ENCODE measurements at regions not wholly inside any gene's neighbourhood (a gene's known extent, or its start where the extent isn't known, plus 50 kb on each side); places are given as distances from the start of the nearest gene placed in this dataset.
"Not testable (repeated sequence)": the region's sequence is repeated elsewhere in the genome, so short reads cannot be mapped to it uniquely, and the experiment has no call there.

- no peak for DNase-seq
Observed at GRCh38 chr13:108077284-108077683, 138.1 kb downstream of the LIG4 start.

- DNase-seq, result not testable (repeated sequence)
Observed at GRCh38 chr13:108074429-108074828, 140.9 kb downstream of the LIG4 start.

GRCh38 chr13:108070925-108071324 lies 144.4 kb downstream of the LIG4 start:
- DNase-seq, result no peak

- no peak for DNase-seq
Observed at GRCh38 chr13:108070491-108070890, 144.8 kb downstream of the LIG4 start.

DNA sequence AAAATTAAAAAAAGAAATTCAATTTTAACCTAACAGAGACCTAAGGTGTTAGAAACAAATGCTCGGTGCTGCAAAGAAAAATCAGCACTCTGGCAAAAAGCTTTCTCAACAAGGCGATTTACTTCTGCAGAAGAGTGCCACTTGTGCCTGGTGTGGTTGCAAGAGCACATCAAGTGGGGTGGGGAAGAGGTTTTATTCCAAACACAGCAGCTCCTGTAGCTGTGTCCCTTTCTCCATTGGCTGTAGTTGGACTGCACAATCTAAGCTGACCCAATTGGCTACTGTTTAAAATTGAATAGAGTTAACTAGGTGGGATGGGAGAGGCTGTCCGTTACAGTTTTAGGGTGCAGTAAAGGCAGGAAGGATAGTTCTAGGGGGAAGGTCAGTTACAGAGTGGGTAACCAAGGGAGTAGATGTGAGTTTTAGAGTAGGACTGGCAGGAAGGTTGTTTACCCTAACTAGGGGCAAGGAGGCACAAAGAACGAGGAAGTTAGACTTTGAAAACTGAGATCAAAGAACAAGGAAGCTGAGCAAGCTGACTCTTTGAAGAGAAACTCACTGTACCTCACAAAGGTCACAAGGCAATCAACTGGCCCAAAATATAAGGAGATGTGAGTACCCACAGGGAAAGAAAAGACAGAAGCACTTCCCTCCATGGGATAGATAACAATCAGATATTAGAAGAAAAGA lies 145.7 kb downstream of the LIG4 start:
- DNase-seq, result peak in 3 of 6 experiments; percentile 2 to 31 (median 13)

DNA sequence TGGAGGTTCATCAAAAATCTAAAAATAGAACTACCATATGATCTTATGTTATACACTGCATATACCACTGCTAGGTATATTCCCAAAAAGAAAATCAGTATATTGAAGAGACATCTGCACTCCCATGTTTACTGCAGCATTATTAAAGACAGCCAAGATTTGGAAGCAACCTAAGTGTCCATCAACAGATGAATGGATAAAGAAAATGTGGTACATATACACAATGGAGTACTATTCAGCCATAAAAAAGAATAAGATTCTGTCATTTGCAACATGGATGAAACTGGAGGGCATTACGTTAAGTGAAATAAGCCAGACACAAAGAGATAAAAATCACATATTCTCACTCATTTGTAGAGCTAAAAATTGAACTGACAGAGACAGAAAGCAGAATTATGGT lies 151.0 kb downstream of the LIG4 start:
- not testable (repeated sequence) for DNase-seq

- no peak for DNase-seq
Observed at GRCh38 chr13:108060111-108060510, 155.2 kb downstream of the LIG4 start.

DNA sequence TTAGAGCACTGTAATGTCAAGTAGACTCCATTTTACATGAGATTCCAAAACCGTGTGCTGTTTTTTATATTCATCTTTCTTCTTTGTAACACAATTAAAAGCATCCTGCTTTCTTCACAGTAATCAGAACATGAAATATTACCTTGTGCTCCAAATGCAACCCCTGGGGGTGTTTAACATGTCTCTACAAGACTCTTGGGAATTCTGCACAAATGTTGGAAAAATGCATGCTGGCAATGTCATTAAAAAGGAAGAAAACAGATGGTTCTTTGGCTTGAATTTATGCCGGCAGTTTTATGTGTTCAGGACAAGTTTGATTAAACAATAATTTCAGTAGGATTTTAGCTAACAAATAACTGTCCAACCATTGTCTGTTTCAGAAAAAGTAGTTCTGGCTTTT lies 159.1 kb downstream of the LIG4 start:
- DNase-seq, result no peak

- no peak for DNase-seq
Observed at GRCh38 chr13:108049211-108049610, 166.1 kb downstream of the LIG4 start.

DNA sequence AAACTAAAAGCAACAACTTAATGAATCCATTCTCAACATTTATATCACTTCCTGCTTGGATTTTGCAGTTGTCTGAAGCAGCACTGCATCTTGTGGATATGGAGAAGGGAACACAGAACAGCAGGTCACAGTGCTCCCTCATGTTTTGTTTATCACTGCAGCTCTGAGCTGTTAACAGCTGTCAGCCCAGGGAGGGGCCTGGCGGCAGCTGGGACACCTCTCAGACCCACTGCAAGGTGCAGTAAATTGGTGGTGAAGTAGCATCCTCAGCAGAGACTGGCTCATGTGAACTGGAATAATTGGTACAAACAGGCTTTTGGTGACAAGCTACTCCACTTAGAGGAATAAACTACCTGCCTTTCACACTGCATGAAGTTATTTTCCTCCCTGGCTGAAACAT lies 170.4 kb downstream of the LIG4 start:
- no peak for DNase-seq

DNA sequence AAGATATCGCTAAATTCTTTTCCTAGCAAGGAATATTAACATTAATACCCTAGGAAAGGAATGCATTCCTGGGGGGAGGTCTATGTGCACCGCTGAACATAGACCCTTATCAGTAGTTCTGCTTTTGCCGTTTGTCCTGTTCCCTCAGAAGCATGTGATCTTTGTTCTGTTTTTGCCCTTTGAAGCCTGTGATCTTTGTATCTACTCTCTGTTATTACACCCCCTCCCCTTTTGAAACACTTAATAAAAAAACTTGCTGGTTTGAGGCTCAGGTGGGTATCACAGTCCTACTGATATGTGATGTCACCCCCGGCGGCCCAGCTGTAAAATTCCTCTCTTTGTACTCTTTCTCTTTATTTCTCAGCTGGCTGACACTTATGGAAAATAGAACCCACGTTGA lies 172.5 kb downstream of the LIG4 start:
- DNase-seq, result not testable (repeated sequence)

GRCh38 chr13:108037348-108037747 lies 178.0 kb downstream of the LIG4 start:
- DNase-seq, result no peak

- DNase-seq, result no peak
Observed at GRCh38 chr13:108036411-108036932, 178.9 kb downstream of the LIG4 start.

DNA sequence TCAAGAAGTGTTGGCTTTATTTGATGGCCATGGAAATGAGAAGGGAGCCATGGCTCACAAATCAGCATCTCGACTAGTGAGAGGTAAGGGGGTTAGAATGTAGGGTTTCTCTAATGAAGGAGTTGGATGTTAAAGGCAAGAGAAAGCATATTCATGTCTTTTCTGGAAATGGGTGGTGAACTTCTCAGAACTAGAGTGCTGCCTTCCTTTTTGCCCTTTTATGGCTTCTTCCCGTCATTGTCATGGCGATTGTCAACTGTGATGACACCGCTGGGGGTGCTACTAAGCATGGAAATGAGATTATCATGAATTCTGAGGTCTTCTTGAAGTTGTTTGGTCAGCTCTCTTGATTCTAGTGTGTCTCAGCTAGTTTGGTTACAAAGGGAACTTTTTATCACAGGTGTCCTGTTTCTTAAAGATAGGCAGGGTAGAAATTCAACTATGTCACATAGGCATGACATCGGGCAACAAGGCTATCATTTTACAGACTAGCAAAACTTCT lies 180.4 kb downstream of the LIG4 start:
- no peak for DNase-seq

- DNase-seq, result no peak
Observed at GRCh38 chr13:108033800-108034707, 181.3 kb downstream of the LIG4 start.

DNA sequence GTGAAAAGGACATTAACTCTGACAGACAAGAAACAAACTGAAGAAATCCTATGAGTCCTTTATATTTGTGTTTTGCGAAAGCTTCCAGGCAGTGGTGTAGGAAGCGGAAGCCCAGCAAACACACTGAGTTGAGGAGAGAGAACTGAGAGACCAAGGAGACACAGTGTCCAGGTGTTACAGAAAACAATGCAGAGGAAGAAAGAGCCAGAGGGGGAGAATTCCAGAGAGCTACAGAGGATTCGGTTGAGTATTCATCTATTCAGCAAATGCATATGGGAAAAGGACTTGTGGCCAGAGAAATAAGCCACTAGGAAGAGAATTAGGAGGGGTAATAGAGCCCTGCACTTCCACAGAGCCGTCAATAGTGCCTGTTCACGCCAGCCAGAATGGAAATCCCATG lies 183.5 kb downstream of the LIG4 start:
- no peak for DNase-seq

GRCh38 chr13:108030769-108031168 lies 184.6 kb downstream of the LIG4 start:
- no peak for DNase-seq

- no peak for DNase-seq
Observed at GRCh38 chr13:108026680-108027410, 188.5 kb downstream of the LIG4 start.

- DNase-seq, result no peak
Observed at GRCh38 chr13:108020027-108020426, 195.3 kb downstream of the LIG4 start.

- no peak for DNase-seq
Observed at GRCh38 chr13:108018371-108018870, 196.9 kb downstream of the LIG4 start.

- no peak for DNase-seq
Observed at GRCh38 chr13:108006619-108007018, 208.7 kb downstream of the LIG4 start.

- DNase-seq, result no peak
Observed at GRCh38 chr13:108005231-108005630, 210.1 kb downstream of the LIG4 start.

DNA sequence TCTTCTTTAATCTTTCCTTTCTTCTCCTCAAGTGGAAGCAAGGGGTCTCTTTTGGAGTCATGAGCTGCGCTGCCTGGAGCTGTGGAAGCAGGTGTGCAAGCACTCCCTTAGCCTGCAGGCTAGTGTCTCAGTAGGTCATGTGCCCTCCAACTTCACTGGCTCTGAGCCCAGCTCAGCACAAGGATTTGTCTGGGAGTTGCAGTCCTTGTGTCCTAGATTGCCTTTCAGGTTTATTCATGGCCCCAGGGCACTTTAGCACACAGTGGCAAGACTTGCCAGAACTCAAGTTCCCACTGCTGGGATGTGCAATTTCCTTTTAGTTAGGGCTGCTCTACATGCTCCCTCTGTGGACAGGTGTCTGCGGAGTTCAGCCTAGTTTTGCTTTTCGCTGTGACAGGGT lies 211.7 kb downstream of the LIG4 start:
- no peak for DNase-seq

Data from stimulated activated naive CD4-positive, alpha-beta T cell (primary cell).